Neutrophil (primary cell): ENCODE measurements at regions not wholly inside any gene's neighbourhood (a gene's known extent, or its start where the extent isn't known, plus 50 kb on each side); places are given as distances from the start of the nearest gene placed in this dataset.

Source experiments
- H3K27ac ChIP-seq: fragments of 200-600 bp; sonication (generic); 2 replicates; pipeline ENCODE4 v1.5.1; 2016; ENCODE audit warnings: mild to moderate bottlenecking, moderate library complexity
- H3K27me3 ChIP-seq: fragments of 200-600 bp; sonication (generic); 2 replicates; pipeline ENCODE4 v1.6.0; 2016; ENCODE audit warnings: mild to moderate bottlenecking
- H3K36me3 ChIP-seq: fragments of 200-600 bp; sonication (generic); 2 replicates; pipeline ENCODE4 v1.5.1; 2017
- H3K4me1 ChIP-seq, 2 experiments: fragments of 200-600 bp in 1 of 2; sonication (generic) in 1 of 2; 1 replicate in 1 of 2; 2 replicates in 1 of 2; pipeline versions ENCODE4 v1.5.1 to v1.6.1; 2013 to 2016; ENCODE audit warnings: low read depth in 1 of 2, low read length in 1 of 2, mild to moderate bottlenecking in 1 of 2, moderate library complexity in 1 of 2; ENCODE audit not compliant: control insufficient read depth in 1 of 2, insufficient read depth in 1 of 2
- H3K4me3 ChIP-seq, 2 experiments: fragments of 200-600 bp in 1 of 2; sonication (generic) in 1 of 2; 1 replicate in 1 of 2; 2 replicates in 1 of 2; pipeline ENCODE4 v1.5.1; 2013 to 2016; ENCODE audit warnings: low read depth in 1 of 2, low read length in 1 of 2, mild to moderate bottlenecking in 1 of 2, moderate library complexity in 1 of 2
- H3K9me3 ChIP-seq: fragments of 200-600 bp; sonication (generic); 2 replicates; pipeline ENCODE4 v1.5.1; 2016
- CTCF ChIP-seq: fragments of 200-600 bp; sonication (generic); IDR thresholded peaks from 2 replicates; pipeline ENCODE4 v1.5.1; 2016; ENCODE audit warnings: antibody characterized with exemption

GRCh38 chr19:28207244-28207643 is 1005.7 kb downstream of the UQCRFS1 start:
- no peak for TF ChIP-seq CTCF

DNA sequence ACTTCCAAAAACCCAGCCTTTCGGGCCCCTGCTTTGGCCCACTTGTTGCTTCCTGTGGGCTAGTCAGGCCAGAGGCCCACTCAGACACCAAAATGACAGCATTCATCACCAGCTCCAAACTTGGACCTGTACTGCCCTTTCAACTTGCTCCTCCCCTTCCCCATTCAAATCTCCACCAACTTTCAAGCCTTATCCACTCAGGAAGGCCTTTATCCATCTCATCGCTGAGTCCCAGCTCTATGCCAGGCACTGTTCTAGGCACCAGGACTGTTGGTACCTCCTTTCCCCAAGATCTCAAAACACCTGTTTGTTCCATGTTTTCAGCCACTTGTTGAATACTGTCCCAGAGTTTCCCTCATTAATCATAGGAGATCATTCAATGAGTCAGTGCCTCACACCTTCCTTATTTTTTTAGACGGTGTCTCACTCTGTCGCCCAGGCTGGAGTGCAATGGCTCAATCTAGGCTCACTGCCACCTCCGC is 1011.4 kb downstream of the UQCRFS1 start:
- H3K4me3 ChIP-seq = no peak overlapping the region
- TF ChIP-seq CTCF = no peak
- no peaks in the 10 kb centered on the region for H3K36me3 ChIP-seq
- no peak overlapping the region for H3K27ac ChIP-seq
- no peaks in the 10 kb centered on the region for H3K4me1 ChIP-seq
- no peaks in the 10 kb centered on the region for H3K9me3 ChIP-seq
- H3K27me3 ChIP-seq = no peaks in the 10 kb centered on the region

More at GRCh38 chr19:28207244-28207643, 1005.7 kb downstream of the UQCRFS1 start:
- no peak overlapping the region for H3K4me3 ChIP-seq
- H3K9me3 ChIP-seq = no peaks in the 10 kb centered on the region
- H3K4me1 ChIP-seq = no peaks in the 10 kb centered on the region
- H3K27me3 ChIP-seq = no peaks in the 10 kb centered on the region
- H3K36me3 ChIP-seq = no peaks in the 10 kb centered on the region
- H3K27ac ChIP-seq = no peak overlapping the region

- Histone ChIP-seq H3K4me1 (no peaks in the 10 kb centered on the region), H3K36me3 (no peaks in the 10 kb centered on the region), H3K27ac (no peak overlapping the region), H3K4me3 (no peak overlapping the region), H3K9me3 (no peaks in the 10 kb centered on the region), H3K27me3 (no peaks in the 10 kb centered on the region)
- no peak for TF ChIP-seq CTCF
Measured at GRCh38 chr19:28199323-28199722, 1013.6 kb downstream of the UQCRFS1 start.

- H3K27ac ChIP-seq = no peak overlapping the region
- H3K4me1 ChIP-seq = no peaks in the 10 kb centered on the region
- H3K9me3 ChIP-seq = no peaks in the 10 kb centered on the region
- no peaks in the 10 kb centered on the region for H3K36me3 ChIP-seq
- no peak for TF ChIP-seq CTCF
- no peaks in the 10 kb centered on the region for H3K27me3 ChIP-seq
- H3K4me3 ChIP-seq = no peak overlapping the region
Measured at GRCh38 chr19:28196961-28197360, 1016.0 kb downstream of the UQCRFS1 start.

DNA sequence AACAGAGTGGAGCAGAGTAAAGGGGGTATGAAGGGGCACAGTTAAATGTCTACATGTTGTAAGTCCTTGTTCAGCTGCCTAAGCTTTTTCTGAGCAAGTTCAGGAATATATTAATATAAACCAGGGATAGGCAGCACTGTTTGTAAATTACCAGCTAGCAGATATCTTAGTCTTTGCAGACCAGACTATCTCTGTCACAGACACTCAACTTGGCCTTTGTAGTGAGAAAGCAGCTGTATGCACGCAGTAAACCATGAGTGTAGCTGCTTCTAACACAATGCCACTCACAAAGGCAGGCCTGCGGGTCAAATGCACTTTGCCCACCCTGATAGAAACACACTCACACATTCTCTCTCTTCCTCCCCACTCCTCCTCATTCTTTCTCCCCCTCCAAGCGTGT is 1016.9 kb downstream of the UQCRFS1 start:
- Histone ChIP-seq H3K4me3 (no peak overlapping the region), H3K27ac (no peak overlapping the region), H3K27me3 (no peaks in the 10 kb centered on the region), H3K36me3 (no peaks in the 10 kb centered on the region), H3K4me1 (no peaks in the 10 kb centered on the region), H3K9me3 (no peaks in the 10 kb centered on the region)
- no peak for TF ChIP-seq CTCF

- Histone ChIP-seq H3K4me1 (no peaks in the 10 kb centered on the region), H3K27ac (no peak overlapping the region), H3K4me3 (no peak overlapping the region), H3K36me3 (no peaks in the 10 kb centered on the region), H3K27me3 (no peaks in the 10 kb centered on the region), H3K9me3 (no peaks in the 10 kb centered on the region)
- no peak for TF ChIP-seq CTCF
Measured at GRCh38 chr19:28185646-28186045, 1027.3 kb downstream of the UQCRFS1 start.
